HUDEP-2 (cell line): ENCODE measurements at regions not wholly inside any gene's neighbourhood (a gene's known extent, or its start where the extent isn't known, plus 50 kb on each side); places are given as distances from the start of the nearest gene placed in this dataset.

Experiments
- DNase-seq, 76 experiments: peaks; one replicate each; lab custom pipeline; 2025; ENCODE audit not compliant: unreplicated experiment in 76 of 76; lab: John Stamatoyannopoulos, UW

- no peak for DNase-seq
Observed at GRCh38 chr9:108316066-108316465, 539.7 kb downstream of the ACTL7B start.

GRCh38 chr9:108311745-108312144 lies 544.0 kb downstream of the ACTL7B start:
- no peak for DNase-seq

- no peak for DNase-seq
Observed at GRCh38 chr9:108310202-108310601, 545.6 kb downstream of the ACTL7B start.

GRCh38 chr9:108300306-108301287 lies 555.2 kb downstream of the ACTL7B start:
- DNase-seq, result no peak

GRCh38 chr9:108297073-108297472 lies 558.7 kb downstream of the ACTL7B start:
- DNase-seq, result no peak

GRCh38 chr9:108296056-108296455 lies 559.7 kb downstream of the ACTL7B start:
- no peak for DNase-seq

GRCh38 chr9:108291586-108291932 lies 564.2 kb downstream of the ACTL7B start:
- no peak for DNase-seq

- no peak for DNase-seq
Observed at GRCh38 chr9:108290839-108291585, 564.8 kb downstream of the ACTL7B start.

GRCh38 chr9:108286638-108287206 lies 569.1 kb downstream of the ACTL7B start:
- no peak for DNase-seq

- DNase-seq, result no peak
Observed at GRCh38 chr9:108283696-108284095, 572.1 kb downstream of the ACTL7B start.

- DNase-seq, result no peak
Observed at GRCh38 chr9:108282872-108283271, 572.9 kb downstream of the ACTL7B start.

GRCh38 chr9:108281696-108282095 lies 574.1 kb downstream of the ACTL7B start:
- no peak for DNase-seq

GRCh38 chr9:108278341-108278740 lies 577.4 kb downstream of the ACTL7B start:
- no peak for DNase-seq

GRCh38 chr9:108277216-108277615 lies 578.6 kb downstream of the ACTL7B start:
- no peak for DNase-seq

GRCh38 chr9:108275906-108276305 lies 579.9 kb downstream of the ACTL7B start:
- no peak for DNase-seq

- DNase-seq, result no peak
Observed at GRCh38 chr9:108274971-108275370, 580.8 kb downstream of the ACTL7B start.

- no peak for DNase-seq
Observed at GRCh38 chr9:108273988-108274387, 581.8 kb downstream of the ACTL7B start.

GRCh38 chr9:108272349-108272899 lies 583.4 kb downstream of the ACTL7B start:
- DNase-seq, result peak in 8 of 76 experiments; percentile 0 to 9 (median 4)

- DNase-seq, result no peak
Observed at GRCh38 chr9:108271646-108272348, 584.0 kb downstream of the ACTL7B start.

- DNase-seq, result no peak
Observed at GRCh38 chr9:108271236-108271635, 584.5 kb downstream of the ACTL7B start.
